ENCODE measurements at regions not wholly inside any gene's neighbourhood (a gene's known extent, or its start where the extent isn't known, plus 50 kb on each side); places are given as distances from the start of the nearest gene placed in this dataset.
A peak's percentile ranks its signal among the peaks of the same experiment; 100 is the strongest.
"Not testable (repeated sequence)": the region's sequence is repeated elsewhere in the genome, so short reads cannot be mapped to it uniquely, and the experiment has no call there.

- DNase-seq: no peak
Measured at GRCh38 chr14:106670011-106670410, 1143.6 kb downstream of the TMEM121 start.

- DNase-seq: not testable (repeated sequence)
Measured at GRCh38 chr14:106674093-106674492, 1147.7 kb downstream of the TMEM121 start.

- peak; percentile 75 for DNase-seq
Measured at GRCh38 chr14:106674509-106675125, 1148.2 kb downstream of the TMEM121 start.

GRCh38 chr14:106675716-106676115 is 1149.3 kb downstream of the TMEM121 start:
- not testable (repeated sequence) for DNase-seq

- no peak for DNase-seq
Measured at GRCh38 chr14:106679776-106680175, 1153.4 kb downstream of the TMEM121 start.

GRCh38 chr14:106681161-106681560 is 1154.8 kb downstream of the TMEM121 start:
- DNase-seq: no peak

- no peak for DNase-seq
Measured at GRCh38 chr14:106681568-106681967, 1155.2 kb downstream of the TMEM121 start.

GRCh38 chr14:106683631-106684030 is 1157.2 kb downstream of the TMEM121 start:
- no peak for DNase-seq

GRCh38 chr14:106686533-106686932 is 1160.2 kb downstream of the TMEM121 start:
- no peak for DNase-seq

- no peak for DNase-seq
Measured at GRCh38 chr14:106690333-106690891, 1164.0 kb downstream of the TMEM121 start.

- DNase-seq: peak; percentile 82
Measured at GRCh38 chr14:106691601-106692291, 1165.4 kb downstream of the TMEM121 start.

- DNase-seq: peak; percentile 82
Measured at GRCh38 chr14:106694638-106695393, 1168.4 kb downstream of the TMEM121 start.

- peak; percentile 65 for DNase-seq
Measured at GRCh38 chr14:106698620-106699267, 1172.4 kb downstream of the TMEM121 start.

GRCh38 chr14:106703651-106704050 is 1177.3 kb downstream of the TMEM121 start:
- DNase-seq: not testable (repeated sequence)

GRCh38 chr14:106706488-106706887 is 1180.1 kb downstream of the TMEM121 start:
- DNase-seq: not testable (repeated sequence)

- not testable (repeated sequence) for DNase-seq
Measured at GRCh38 chr14:106710187-106710586, 1183.8 kb downstream of the TMEM121 start.

- DNase-seq: not testable (repeated sequence)
Measured at GRCh38 chr14:106712513-106712912, 1186.1 kb downstream of the TMEM121 start.

- DNase-seq: not testable (repeated sequence)
Measured at GRCh38 chr14:106714446-106715428, 1188.4 kb downstream of the TMEM121 start.

GRCh38 chr14:106717544-106717943 is 1191.2 kb downstream of the TMEM121 start:
- DNase-seq: not testable (repeated sequence)

GRCh38 chr14:106719880-106720279 is 1193.5 kb downstream of the TMEM121 start:
- DNase-seq: not testable (repeated sequence)

- DNase-seq: not testable (repeated sequence)
Measured at GRCh38 chr14:106721926-106722325, 1195.5 kb downstream of the TMEM121 start.

Data from activated effector memory CD4-positive, alpha-beta T cell treated with anti-CD3 and anti-CD28 coated beads, Interleukin-2, amount 50 U/mL, for 16 hours (primary cell).